PC-9 (cell line): ENCODE measurements at regions not wholly inside any gene's neighbourhood (a gene's known extent, or its start where the extent isn't known, plus 50 kb on each side); places are given as distances from the start of the nearest gene placed in this dataset.

Experiments
- EZH2 ChIP-seq: fragments of 200-600 bp; sonication (generic); IDR thresholded peaks from 2 replicates; pipeline ENCODE4 v1.8.0; 2017; ENCODE audit warnings: antibody characterized with exemption, low read depth
- TF ChIP-seq, protein P1 (sequence below): fragments of 200-600 bp; sonication (generic); conservative IDR thresholded peaks from 2 replicates; pipeline ENCODE4 v1.6.1; 2017; ENCODE audit warnings: mixed run types, antibody characterized with exemption, mild to moderate bottlenecking, moderate library complexity

DNA sequence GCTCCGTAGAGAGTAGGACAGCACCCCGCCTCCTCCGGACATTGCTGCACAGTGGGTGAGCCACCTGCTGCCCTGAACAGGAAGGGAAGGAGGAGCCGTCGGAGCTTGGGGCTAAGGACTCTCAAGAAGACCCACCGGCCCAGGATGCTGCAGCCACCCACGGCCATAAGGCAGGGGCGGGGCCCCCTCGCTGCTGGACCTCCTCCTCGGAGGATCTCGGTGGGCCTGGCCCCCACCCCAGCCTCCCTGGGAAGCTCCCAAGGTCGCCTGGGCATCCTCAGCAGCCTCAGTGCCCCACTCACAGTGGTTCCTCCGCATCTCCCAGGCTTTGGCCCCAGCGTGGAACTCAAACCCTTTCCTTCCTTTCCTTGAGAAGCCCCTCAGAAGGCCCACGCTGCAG lies 68.6 kb upstream of the DIO3 start:
- TF ChIP-seq, protein P1, sequence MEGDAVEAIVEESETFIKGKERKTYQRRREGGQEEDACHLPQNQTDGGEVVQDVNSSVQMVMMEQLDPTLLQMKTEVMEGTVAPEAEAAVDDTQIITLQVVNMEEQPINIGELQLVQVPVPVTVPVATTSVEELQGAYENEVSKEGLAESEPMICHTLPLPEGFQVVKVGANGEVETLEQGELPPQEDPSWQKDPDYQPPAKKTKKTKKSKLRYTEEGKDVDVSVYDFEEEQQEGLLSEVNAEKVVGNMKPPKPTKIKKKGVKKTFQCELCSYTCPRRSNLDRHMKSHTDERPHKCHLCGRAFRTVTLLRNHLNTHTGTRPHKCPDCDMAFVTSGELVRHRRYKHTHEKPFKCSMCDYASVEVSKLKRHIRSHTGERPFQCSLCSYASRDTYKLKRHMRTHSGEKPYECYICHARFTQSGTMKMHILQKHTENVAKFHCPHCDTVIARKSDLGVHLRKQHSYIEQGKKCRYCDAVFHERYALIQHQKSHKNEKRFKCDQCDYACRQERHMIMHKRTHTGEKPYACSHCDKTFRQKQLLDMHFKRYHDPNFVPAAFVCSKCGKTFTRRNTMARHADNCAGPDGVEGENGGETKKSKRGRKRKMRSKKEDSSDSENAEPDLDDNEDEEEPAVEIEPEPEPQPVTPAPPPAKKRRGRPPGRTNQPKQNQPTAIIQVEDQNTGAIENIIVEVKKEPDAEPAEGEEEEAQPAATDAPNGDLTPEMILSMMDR: no peak
- TF ChIP-seq EZH2: no peak
